HG03025 (cell line): ENCODE measurements at regions not wholly inside any gene's neighbourhood (a gene's known extent, or its start where the extent isn't known, plus 50 kb on each side); places are given as distances from the start of the nearest gene placed in this dataset.

Experiments used
- ATAC-seq: cut with Tn5 transposase; IDR thresholded peaks from one replicate; pipeline ENCODE4 v1.9.1; 2021; ENCODE audit warnings: mild to moderate bottlenecking, moderate library complexity; ENCODE audit not compliant: unreplicated experiment, low FRiP score

DNA sequence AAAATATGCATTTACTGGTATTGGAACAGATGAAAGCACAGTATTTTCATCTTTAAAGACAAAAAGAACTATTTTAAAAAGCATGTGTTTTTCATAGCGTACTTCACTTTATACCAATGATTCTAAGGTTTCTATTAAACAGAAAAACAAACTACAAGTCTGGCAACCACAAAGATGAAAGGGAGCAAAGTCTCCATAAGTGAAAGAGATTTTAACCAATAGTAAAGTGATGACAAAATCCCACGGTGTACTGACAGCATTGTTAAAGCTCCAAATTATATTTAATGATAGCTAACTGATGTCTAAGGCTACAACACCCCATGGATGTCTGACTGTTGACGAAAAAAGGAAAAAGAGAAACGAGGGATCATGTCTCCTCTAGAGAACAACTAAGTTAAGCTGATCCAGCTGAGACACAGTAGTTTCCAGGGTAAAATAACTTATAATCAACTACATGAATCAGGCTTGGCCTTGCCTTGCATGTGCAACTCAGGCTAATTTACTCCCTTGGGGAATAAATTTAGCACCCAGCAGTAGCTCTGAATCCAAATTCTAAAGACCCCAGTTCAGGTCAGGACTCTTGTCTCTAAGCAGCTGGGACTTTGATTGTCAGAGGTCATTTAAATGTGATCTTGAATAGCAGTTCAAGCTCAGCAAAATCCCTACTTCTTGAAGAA lies 56.0 kb upstream of the TAB2 start:
- no peak for ATAC-seq

DNA sequence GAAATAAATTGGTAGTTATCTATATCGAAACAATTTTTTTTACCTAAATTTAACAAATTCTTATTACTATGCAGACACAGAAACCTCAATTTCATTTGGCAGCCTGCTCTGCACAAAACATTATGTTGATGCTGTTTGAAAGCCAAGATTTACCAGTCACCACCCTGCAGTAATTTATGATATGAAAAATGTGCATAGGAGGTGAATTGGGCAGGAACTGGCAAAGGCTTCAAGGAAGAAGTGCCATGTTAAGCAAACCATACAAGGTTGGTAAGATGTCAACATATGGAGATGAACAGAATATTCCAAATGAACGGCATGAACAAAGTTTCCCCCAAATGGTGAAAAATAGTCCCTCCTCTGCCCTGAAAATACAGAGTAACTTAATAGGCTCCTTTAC lies 54.2 kb upstream of the TAB2 start:
- ATAC-seq = no peak

- no peak for ATAC-seq
Measured at GRCh38 chr6:149264629-149265028, 52.9 kb upstream of the TAB2 start.

- ATAC-seq = no peak
Measured at GRCh38 chr6:149265945-149266344, 51.6 kb upstream of the TAB2 start.

GRCh38 chr6:149266659-149267058 lies 50.9 kb upstream of the TAB2 start:
- ATAC-seq = peak; percentile 77

- no peak for ATAC-seq
Measured at GRCh38 chr6:149267072-149267471, 50.4 kb upstream of the TAB2 start.

- ATAC-seq = no peak
Measured at GRCh38 chr6:149267513-149268043, 49.9 kb upstream of the TAB2 start.
